Smooth muscle cell (in vitro differentiated cells): ENCODE measurements at regions not wholly inside any gene's neighbourhood (a gene's known extent, or its start where the extent isn't known, plus 50 kb on each side); places are given as distances from the start of the nearest gene placed in this dataset.

Experiments used
- DNase-seq: peaks from one replicate; lab custom pipeline; 2025; ENCODE audit not compliant: unreplicated experiment; lab: John Stamatoyannopoulos, UW
- H2AFZ ChIP-seq: fragments of 200-600 bp; sonication (generic); 2 replicates; pipeline ENCODE4 v1.6.0; 2016; ENCODE audit warnings: antibody characterized with exemption, low read depth, mild to moderate bottlenecking
- H3F3A ChIP-seq: fragments of 200-600 bp; sonication (generic); 2 replicates; pipeline ENCODE4 v1.6.0; 2017; ENCODE audit warnings: antibody characterized with exemption, low read depth
- H3K27ac ChIP-seq: fragments of 200-600 bp; sonication (generic); 2 replicates; pipeline ENCODE4 v1.5.1; 2016; ENCODE audit warnings: low read depth, mild to moderate bottlenecking
- H3K27me3 ChIP-seq: fragments of 200-600 bp; sonication (generic); 2 replicates; pipeline ENCODE4 v1.6.1; 2016; ENCODE audit warnings: low read depth, mild to moderate bottlenecking
- H3K36me3 ChIP-seq: fragments of 200-600 bp; sonication (generic); 2 replicates; pipeline ENCODE4 v1.5.1; 2016; ENCODE audit warnings: low read depth
- H3K4me1 ChIP-seq: fragments of 200-600 bp; sonication (generic); 2 replicates; pipeline ENCODE4 v1.5.1; 2016; ENCODE audit warnings: low read depth
- H3K4me2 ChIP-seq: fragments of 200-600 bp; sonication (generic); 2 replicates; pipeline ENCODE4 v1.6.0; 2016; ENCODE audit warnings: mild to moderate bottlenecking
- H3K4me3 ChIP-seq: fragments of 200-600 bp; sonication (generic); 2 replicates; pipeline ENCODE4 v1.5.1; 2016; ENCODE audit warnings: mild to moderate bottlenecking
- H3K79me2 ChIP-seq: fragments of 200-600 bp; sonication (generic); 2 replicates; pipeline ENCODE4 v1.6.0; 2016; ENCODE audit warnings: low read depth, mild to moderate bottlenecking
- H3K9ac ChIP-seq: fragments of 200-600 bp; sonication (generic); 2 replicates; pipeline ENCODE4 v1.6.0; 2016; ENCODE audit warnings: low read depth
- H3K9me3 ChIP-seq: fragments of 200-600 bp; sonication (generic); replicated peaks from 2 replicates; pipeline ENCODE4 v1.5.1; 2016; ENCODE audit warnings: low read depth
- H4K20me1 ChIP-seq: fragments of 200-600 bp; sonication (generic); 2 replicates; pipeline ENCODE4 v1.6.0; 2016; ENCODE audit warnings: low read depth
- CTCF ChIP-seq: fragments of 200-600 bp; sonication (generic); IDR thresholded peaks from 2 replicates; pipeline ENCODE4 v1.5.1; 2017; ENCODE audit warnings: borderline replicate concordance, mild to moderate bottlenecking, antibody characterized with exemption; ENCODE audit not compliant: insufficient read depth, poor library complexity, severe bottlenecking
- WGBS: methylation state at CpG from one replicate; pipeline ENCODE4 v1.1.7; 2016; ENCODE audit warnings: low lambda C conversion rate; 5-methylcytosine and 5-hydroxymethylcytosine counted together

DNA sequence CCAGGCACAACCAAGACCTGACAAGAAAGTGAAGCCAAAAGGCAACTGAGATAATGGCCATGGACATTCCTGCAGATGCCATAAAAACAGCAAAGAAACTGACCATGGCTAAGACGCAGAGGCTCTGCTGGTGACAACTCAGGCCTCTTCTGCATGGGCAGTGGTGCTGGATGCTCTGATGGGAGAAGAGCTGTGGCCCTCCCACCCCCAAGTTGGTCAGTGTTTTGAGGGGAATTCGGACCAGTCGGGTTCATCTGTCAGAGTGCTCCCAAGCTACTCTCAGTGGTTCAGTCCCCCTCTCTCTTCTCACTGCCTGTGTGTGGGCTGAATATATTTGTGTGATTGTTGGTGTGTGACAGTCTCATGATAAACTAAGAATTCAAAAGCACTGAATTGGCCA is 79.0 kb upstream of the GPR26 start:
- Histone ChIP-seq H3K9me3 (no peaks in the 10 kb centered on the region), H2AFZ (no peak overlapping the region), H3K4me1 (no peaks in the 10 kb centered on the region), H4K20me1 (no peaks in the 10 kb centered on the region), H3K79me2 (no peaks in the 10 kb centered on the region), H3K4me3 (no peak overlapping the region), H3K27me3 (peaks cover 7% of the 10 kb centered on the region), H3K9ac (no peak overlapping the region), H3K27ac (no peak overlapping the region), H3K4me2 (no peak overlapping the region), H3F3A (no peaks in the 10 kb centered on the region), H3K36me3 (no peaks in the 10 kb centered on the region)
- WGBS = 96% methylated on average over 3 of the region's 3 CpGs
- DNase-seq = no peak
- TF ChIP-seq CTCF = no peak

- no peak for DNase-seq
- Histone ChIP-seq H3F3A (no peaks in the 10 kb centered on the region), H3K27me3 (no peaks in the 10 kb centered on the region), H3K4me1 (no peaks in the 10 kb centered on the region), H3K36me3 (no peaks in the 10 kb centered on the region), H3K9ac (no peak overlapping the region), H3K9me3 (no peaks in the 10 kb centered on the region), H3K79me2 (no peaks in the 10 kb centered on the region), H3K4me3 (no peak overlapping the region), H2AFZ (no peak overlapping the region), H4K20me1 (no peaks in the 10 kb centered on the region), H3K4me2 (no peak overlapping the region), H3K27ac (no peak overlapping the region)
- 86% methylated on average over 7 of the region's 7 CpGs for WGBS
- TF ChIP-seq CTCF = no peak
Measured at GRCh38 chr10:123588386-123588914, 77.7 kb upstream of the GPR26 start.

DNA sequence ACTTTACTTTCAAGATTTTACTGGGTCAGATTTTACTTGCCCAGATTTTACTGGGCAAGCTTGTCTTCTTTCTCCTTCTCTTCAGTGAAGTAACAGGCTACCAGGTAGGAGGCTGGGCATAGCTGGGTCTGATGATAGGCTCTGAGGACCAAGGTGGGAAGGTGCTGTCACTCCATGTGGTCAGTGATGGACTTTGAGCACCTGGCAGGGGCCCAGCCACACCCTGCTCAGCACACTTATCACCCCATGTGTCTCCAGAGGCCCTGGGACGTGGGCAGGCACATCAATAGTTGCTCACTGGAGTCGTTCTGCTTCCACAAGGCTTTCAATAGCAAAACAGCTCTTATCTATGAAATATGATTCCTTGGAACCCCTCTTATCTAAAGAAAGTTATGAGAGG is 70.5 kb upstream of the GPR26 start:
- TF ChIP-seq CTCF = no peak
- H3K4me2 ChIP-seq = no peak overlapping the region
- H3F3A ChIP-seq = no peaks in the 10 kb centered on the region
- H3K36me3 ChIP-seq = no peaks in the 10 kb centered on the region
- no peaks in the 10 kb centered on the region for H3K27me3 ChIP-seq
- no peak overlapping the region for H2AFZ ChIP-seq
- no peaks in the 10 kb centered on the region for H3K9me3 ChIP-seq
- H3K9ac ChIP-seq = no peak overlapping the region
- H4K20me1 ChIP-seq = no peaks in the 10 kb centered on the region
- no peak overlapping the region for H3K4me3 ChIP-seq
- H3K27ac ChIP-seq = no peak overlapping the region
- WGBS = 77% methylated on average over 2 of the region's 2 CpGs
- H3K4me1 ChIP-seq = no peaks in the 10 kb centered on the region
- H3K79me2 ChIP-seq = no peaks in the 10 kb centered on the region
- DNase-seq = no peak

GRCh38 chr10:123597676-123598075 is 68.5 kb upstream of the GPR26 start:
- H4K20me1 ChIP-seq = no peaks in the 10 kb centered on the region
- H3K79me2 ChIP-seq = no peaks in the 10 kb centered on the region
- no peaks in the 10 kb centered on the region for H3F3A ChIP-seq
- no peak overlapping the region for H3K4me3 ChIP-seq
- H3K27me3 ChIP-seq = no peaks in the 10 kb centered on the region
- TF ChIP-seq CTCF = no peak
- no peak overlapping the region for H3K9ac ChIP-seq
- no peak overlapping the region for H3K27ac ChIP-seq
- H2AFZ ChIP-seq = no peak overlapping the region
- H3K36me3 ChIP-seq = no peaks in the 10 kb centered on the region
- H3K4me1 ChIP-seq = no peaks in the 10 kb centered on the region
- H3K4me2 ChIP-seq = no peak overlapping the region
- DNase-seq = no peak
- 84% methylated on average over 4 of the region's 4 CpGs for WGBS
- no peaks in the 10 kb centered on the region for H3K9me3 ChIP-seq
